Suprapubic skin (tissue), 4 donors: ENCODE measurements at regions not wholly inside any gene's neighbourhood (a gene's known extent, or its start where the extent isn't known, plus 50 kb on each side); places are given as distances from the start of the nearest gene placed in this dataset.

Experiments
- CTCF ChIP-seq, 2 donors: fragments of 200-600 bp in 1 of 2; fragments of 450-650 bp in 1 of 2; sonication (generic) in 1 of 2; IDR thresholded peaks; one replicate each; pipeline ENCODE4 v1.5.1; 2016 to 2019; ENCODE audit warnings: antibody characterized with exemption in 2 of 2, mild to moderate bottlenecking in 1 of 2, moderate library complexity in 1 of 2
- POLR2A ChIP-seq, 2 donors: fragments of 450-650 bp; IDR thresholded peaks; one replicate each; pipeline ENCODE4 v1.6.1; 2017; ENCODE audit warnings: antibody characterized with exemption in 2 of 2, mild to moderate bottlenecking in 2 of 2, moderate library complexity in 2 of 2
- POLR2AphosphoS5 ChIP-seq, 3 donors: sonication (generic); formaldehyde crosslinking; IDR thresholded peaks; one replicate each; pipeline ENCODE4 v1.6.1; 2017; ENCODE audit warnings: antibody characterized with exemption in 3 of 3

DNA sequence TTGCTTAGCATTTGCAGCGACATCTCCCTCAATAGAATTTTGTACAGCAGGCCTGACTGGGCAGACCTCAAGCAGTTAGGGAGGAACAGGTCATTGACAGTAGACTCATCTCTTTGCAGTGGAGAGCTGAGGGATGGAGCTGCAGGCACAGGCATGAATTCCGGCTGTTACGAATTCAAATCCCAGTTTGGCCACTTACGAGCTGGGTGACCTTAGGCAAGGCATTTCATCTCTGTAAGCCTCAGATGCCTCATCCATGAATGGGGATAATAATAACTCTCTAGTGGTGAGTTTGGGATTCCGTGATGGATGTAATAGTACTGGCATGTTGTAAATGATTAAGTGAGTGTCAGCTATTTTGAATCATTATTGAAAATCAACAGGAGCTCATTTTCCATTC is 195.3 kb downstream of the SEMA6A start:
- no peak for TF ChIP-seq POLR2AphosphoS5 (IDR thresholded peaks at IDR 0.05)
- TF ChIP-seq CTCF (IDR thresholded peaks at IDR 0.05) = no peak
- TF ChIP-seq POLR2A (IDR thresholded peaks at IDR 0.05) = no peak
